Astrocyte (in vitro differentiated cells and primary cell): ENCODE measurements at regions not wholly inside any gene's neighbourhood (a gene's known extent, or its start where the extent isn't known, plus 50 kb on each side); places are given as distances from the start of the nearest gene placed in this dataset.

ENCODE experiments used
- DNase-seq: peaks from one replicate; pipeline ENCODE4 v3.0.0-alpha.2; 2010; ENCODE audit warnings: low read depth
- FAIRE-seq: peaks from 2 replicates; lab custom pipeline; 2011; peaks lifted over from hg19 to GRCh38; lab: Jason Lieb, UNC
- H2AFZ ChIP-seq: 2 replicates; pipeline ENCODE4 v1.6.0; 2012; ENCODE audit warnings: low read depth, low read length, inconsistent platforms
- H3K27ac ChIP-seq: 2 replicates; pipeline ENCODE4 v1.5.1; 2011; ENCODE audit warnings: low read depth, low read length, inconsistent platforms
- H3K27me3 ChIP-seq: 2 replicates; pipeline ENCODE4 v1.6.0; 2011; ENCODE audit warnings: low read length, inconsistent platforms; ENCODE audit not compliant: insufficient read depth
- H3K36me3 ChIP-seq: 2 replicates; pipeline ENCODE4 v1.5.1; 2011; ENCODE audit warnings: low read length, inconsistent platforms; ENCODE audit not compliant: insufficient read depth
- H3K4me1 ChIP-seq: 2 replicates; pipeline ENCODE4 v1.5.1; 2011; ENCODE audit warnings: low read length, inconsistent platforms; ENCODE audit not compliant: insufficient read depth
- H3K4me2 ChIP-seq: 2 replicates; pipeline ENCODE4 v1.6.0; 2012; ENCODE audit warnings: low read length, inconsistent platforms
- H3K4me3 ChIP-seq: 2 replicates; pipeline ENCODE4 v1.5.1; 2011; ENCODE audit warnings: low read depth, mild to moderate bottlenecking, low read length, inconsistent platforms; ENCODE audit not compliant: insufficient read depth
- H3K79me2 ChIP-seq: 2 replicates; pipeline ENCODE4 v1.6.0; 2012; ENCODE audit warnings: mild to moderate bottlenecking, low read length, inconsistent platforms; ENCODE audit not compliant: insufficient read depth
- H3K9ac ChIP-seq: 2 replicates; pipeline ENCODE4 v1.6.0; 2012; ENCODE audit warnings: mild to moderate bottlenecking, low read length, inconsistent platforms
- H3K9me3 ChIP-seq: 2 replicates; pipeline ENCODE4 v1.5.1; 2012; ENCODE audit warnings: low read depth, mild to moderate bottlenecking, low read length, inconsistent platforms; ENCODE audit not compliant: insufficient read depth
- H4K20me1 ChIP-seq: 2 replicates; pipeline ENCODE4 v1.6.0; 2012; ENCODE audit warnings: low read length, inconsistent platforms; ENCODE audit not compliant: insufficient read depth
- H3K27ac Mint-ChIP-seq: one replicate; pipeline ENCODE4 v1.8.0; 2021; ENCODE audit warnings: mild to moderate bottlenecking, mixed read lengths; ENCODE audit not compliant: unreplicated experiment
- H3K27me3 Mint-ChIP-seq: one replicate; pipeline ENCODE4 v1.8.0; 2021; ENCODE audit warnings: low read depth, mixed read lengths; ENCODE audit not compliant: unreplicated experiment
- H3K36me3 Mint-ChIP-seq: one replicate; pipeline ENCODE4 v1.8.0; 2021; ENCODE audit warnings: low read depth, mixed read lengths; ENCODE audit not compliant: unreplicated experiment
- H3K4me1 Mint-ChIP-seq: one replicate; pipeline ENCODE4 v1.8.0; 2021; ENCODE audit warnings: low read depth, mixed read lengths; ENCODE audit not compliant: unreplicated experiment
- H3K4me3 Mint-ChIP-seq: one replicate; pipeline ENCODE4 v1.8.0; 2021; ENCODE audit warnings: mild to moderate bottlenecking, moderate library complexity, mixed read lengths; ENCODE audit not compliant: unreplicated experiment
- H3K9me3 Mint-ChIP-seq: one replicate; pipeline ENCODE4 v1.8.0; 2021; ENCODE audit warnings: mild to moderate bottlenecking, mixed read lengths; ENCODE audit not compliant: unreplicated experiment
- CTCF ChIP-seq: IDR thresholded peaks from 2 replicates; pipeline ENCODE4 v1.5.1; 2011; ENCODE audit warnings: low read depth, mild to moderate bottlenecking, inconsistent platforms, low read length, moderate library complexity; ENCODE audit not compliant: insufficient read depth
- EZH2 ChIP-seq: IDR thresholded peaks from 2 replicates; pipeline ENCODE4 v1.6.1; 2012; ENCODE audit warnings: mild to moderate bottlenecking, low read length, inconsistent platforms; ENCODE audit not compliant: insufficient read depth

- H3K27me3 ChIP-seq: no peaks in the 10 kb centered on the region
- no peak overlapping the region for H3K27ac Mint-ChIP-seq
- H3K4me3 ChIP-seq: no peak overlapping the region
- no peaks in the 10 kb centered on the region for H3K27me3 Mint-ChIP-seq
- H3K4me2 ChIP-seq: no peak overlapping the region
- peaks cover 87% of the 10 kb centered on the region for H3K79me2 ChIP-seq
- H3K36me3 ChIP-seq: no peaks in the 10 kb centered on the region
- no peaks in the 10 kb centered on the region for H3K4me1 ChIP-seq
- no peaks in the 10 kb centered on the region for H3K4me1 Mint-ChIP-seq
- TF ChIP-seq CTCF (no peak), EZH2 (no peak)
- no peaks in the 10 kb centered on the region for H3K9me3 ChIP-seq
- no peak overlapping the region for H3K27ac ChIP-seq
- no peak for DNase-seq
- no peaks in the 10 kb centered on the region for H3K9me3 Mint-ChIP-seq
- FAIRE-seq: no peak
- H3K9ac ChIP-seq: no peak overlapping the region
- no peak overlapping the region for H2AFZ ChIP-seq
- H3K36me3 Mint-ChIP-seq: no peaks in the 10 kb centered on the region
- peaks cover 36% of the 10 kb centered on the region for H4K20me1 ChIP-seq
- H3K4me3 Mint-ChIP-seq: no peak overlapping the region
These were observed 162.7 kb downstream of the HIPK3 start for GRCh38 chr11:33419924-33420323.

GRCh38 chr11:33417121-33417520 is 159.9 kb downstream of the HIPK3 start:
- no peak overlapping the region for H3K4me3 Mint-ChIP-seq
- Histone ChIP-seq H4K20me1 (peaks cover 35% of the 10 kb centered on the region), H3K9me3 (no peaks in the 10 kb centered on the region), H3K36me3 (no peaks in the 10 kb centered on the region), H3K9ac (no peak overlapping the region), H3K27me3 (no peaks in the 10 kb centered on the region), H3K4me1 (no peaks in the 10 kb centered on the region), H3K4me3 (no peak overlapping the region), H3K27ac (no peak overlapping the region), H3K4me2 (no peak overlapping the region), H3K79me2 (peaks cover 92% of the 10 kb centered on the region), H2AFZ (no peak overlapping the region)
- DNase-seq (no peak), FAIRE-seq (no peak)
- TF ChIP-seq EZH2 (no peak), CTCF (no peak)
- peaks cover 7% of the 10 kb centered on the region for H3K4me1 Mint-ChIP-seq
- H3K9me3 Mint-ChIP-seq: no peaks in the 10 kb centered on the region
- no peak overlapping the region for H3K27ac Mint-ChIP-seq
- no peaks in the 10 kb centered on the region for H3K27me3 Mint-ChIP-seq
- H3K36me3 Mint-ChIP-seq: no peaks in the 10 kb centered on the region

- H3K9ac ChIP-seq: no peak overlapping the region
- H3K4me1 ChIP-seq: no peaks in the 10 kb centered on the region
- H3K4me3 Mint-ChIP-seq: no peak overlapping the region
- H3K27ac ChIP-seq: no peak overlapping the region
- H3K9me3 ChIP-seq: no peaks in the 10 kb centered on the region
- FAIRE-seq (no peak), DNase-seq (no peak)
- H3K4me3 ChIP-seq: no peak overlapping the region
- no peak overlapping the region for H3K4me2 ChIP-seq
- peaks cover 15% of the 10 kb centered on the region for H3K4me1 Mint-ChIP-seq
- TF ChIP-seq CTCF (no peak), EZH2 (no peak)
- H3K79me2 ChIP-seq: peaks cover 95% of the 10 kb centered on the region
- H3K27ac Mint-ChIP-seq: no peak overlapping the region
- no peaks in the 10 kb centered on the region for H3K27me3 ChIP-seq
- H3K36me3 ChIP-seq: no peaks in the 10 kb centered on the region
- H3K36me3 Mint-ChIP-seq: no peaks in the 10 kb centered on the region
- no peaks in the 10 kb centered on the region for H3K27me3 Mint-ChIP-seq
- peaks cover 40% of the 10 kb centered on the region for H4K20me1 ChIP-seq
- no peaks in the 10 kb centered on the region for H3K9me3 Mint-ChIP-seq
- no peak overlapping the region for H2AFZ ChIP-seq
These were observed 156.1 kb downstream of the HIPK3 start for GRCh38 chr11:33413301-33413700.
